IMR-90 (cell line): ENCODE measurements at regions not wholly inside any gene's neighbourhood (a gene's known extent, or its start where the extent isn't known, plus 50 kb on each side); places are given as distances from the start of the nearest gene placed in this dataset.

ENCODE experiments used
- ATAC-seq: fragments of 200-7000 bp; cut with Tn5 transposase; 2 replicates; pipeline ENCODE4 v1.9.1; 2020; ENCODE audit warnings: low read depth, mild to moderate bottlenecking, moderate library complexity
- BruUV-seq: library from RNA; stranded (reverse); fragments of 400-500 nt; replicated peaks from 2 replicates; lab custom pipeline; 2021; lab: Mats Ljungman, UMichigan
- CTCF ChIA-PET: fragments of 300-600 bp; formaldehyde crosslinking; extraction: SDS; loops from one replicate; lab custom pipeline; 2021; ENCODE audit warnings: antibody characterized with exemption; lab: Yijun Ruan, JAX
- POLR2A ChIA-PET: fragments of 300-600 bp; sonication (Branson Sonifier 250); formaldehyde crosslinking; loops from one replicate; lab custom pipeline; 2022; ENCODE audit warnings: antibody characterized with exemption; ENCODE audit not compliant: unreplicated experiment; lab: Charles Lee
- DNase-seq: peaks from one replicate; pipeline ENCODE4 v3.0.0; 2013
- H2AFZ ChIP-seq: replicated peaks from 2 replicates; pipeline ENCODE3; 2013; ENCODE audit warnings: low read length, mild to moderate bottlenecking; ENCODE audit not compliant: poor library complexity
- H2AK5ac ChIP-seq: 2 replicates; pipeline ENCODE4 v1.6.1; 2013; ENCODE audit warnings: low read depth, low read length, inconsistent platforms
- H2AK9ac ChIP-seq: replicated peaks from 2 replicates; pipeline ENCODE3; 2013; ENCODE audit warnings: mild to moderate bottlenecking, low read depth, low read length, moderate library complexity; ENCODE audit not compliant: poor library complexity
- H2BK120ac ChIP-seq: 2 replicates; pipeline ENCODE4 v1.6.1; 2013; ENCODE audit warnings: low read depth, low read length, inconsistent platforms
- H2BK15ac ChIP-seq: 3 replicates; pipeline ENCODE4 v1.6.1; 2013; ENCODE audit warnings: low read depth, low read length, inconsistent platforms
- H2BK20ac ChIP-seq: 2 replicates; pipeline ENCODE4 v1.6.1; 2013; ENCODE audit warnings: low read depth, mild to moderate bottlenecking, inconsistent platforms, low read length, moderate library complexity
- H2BK5ac ChIP-seq: 2 replicates; pipeline ENCODE4 v1.6.1; 2013; ENCODE audit warnings: mild to moderate bottlenecking, low read depth, low read length, inconsistent platforms; ENCODE audit not compliant: poor library complexity, severe bottlenecking
- H3K14ac ChIP-seq: replicated peaks from 2 replicates; pipeline ENCODE4 v1.6.1; 2013; ENCODE audit warnings: low read depth, low read length, inconsistent platforms
- H3K18ac ChIP-seq: 2 replicates; pipeline ENCODE4 v1.6.1; 2013; ENCODE audit warnings: low read depth, low read length, control low read depth
- H3K23ac ChIP-seq: 2 replicates; pipeline ENCODE4 v1.6.1; 2013; ENCODE audit warnings: low read depth, low read length, inconsistent platforms
- H3K27ac ChIP-seq: 2 replicates; pipeline ENCODE4 v1.5.1; 2013; ENCODE audit warnings: mild to moderate bottlenecking, control low read depth, low read length; ENCODE audit not compliant: insufficient read depth
- H3K27me3 ChIP-seq: 2 replicates; pipeline ENCODE4 v1.6.1; 2013; ENCODE audit warnings: low read length; ENCODE audit not compliant: control insufficient read depth, insufficient read depth
- H3K36me3 ChIP-seq: 2 replicates; pipeline ENCODE4 v1.6.1; 2013; ENCODE audit warnings: low read length, mixed read lengths; ENCODE audit not compliant: control insufficient read depth, insufficient read depth
- H3K4ac ChIP-seq: 2 replicates; pipeline ENCODE4 v1.6.1; 2013; ENCODE audit warnings: low read depth, low read length, inconsistent platforms
- H3K4me1 ChIP-seq: 2 replicates; pipeline ENCODE4 v1.6.1; 2013; ENCODE audit warnings: low read length, mixed read lengths; ENCODE audit not compliant: control insufficient read depth, insufficient read depth
- H3K4me2 ChIP-seq: 2 replicates; pipeline ENCODE4 v1.6.1; 2013; ENCODE audit warnings: low read depth, mild to moderate bottlenecking, control low read depth, low read length, moderate library complexity
- H3K4me3 ChIP-seq: 2 replicates; pipeline ENCODE4 v1.5.1; 2013; ENCODE audit warnings: low read depth, mild to moderate bottlenecking, control low read depth, low read length, moderate library complexity; ENCODE audit not compliant: insufficient read depth
- H3K56ac ChIP-seq: 2 replicates; pipeline ENCODE4 v1.6.1; 2013; ENCODE audit warnings: low read length, inconsistent platforms; ENCODE audit not compliant: insufficient read depth; ENCODE audit errors: extremely low read depth
- H3K79me1 ChIP-seq, 2 experiments: 2 replicates each; pipeline ENCODE4 v1.6.1; 2013; ENCODE audit warnings: low read length in 2 of 2, inconsistent platforms in 1 of 2, low read depth in 1 of 2
- H3K9ac ChIP-seq: 2 replicates; pipeline ENCODE4 v1.6.1; 2013; ENCODE audit warnings: low read depth, low read length, control low read depth
- H3K9me1 ChIP-seq: 2 replicates; pipeline ENCODE4 v1.6.1; 2013; ENCODE audit warnings: low read length, inconsistent platforms; ENCODE audit not compliant: insufficient read depth
- H3K9me3 ChIP-seq: 2 replicates; pipeline ENCODE4 v1.6.1; 2013; ENCODE audit warnings: low read length; ENCODE audit not compliant: control insufficient read depth, insufficient read depth
- H4K20me1 ChIP-seq: 2 replicates; pipeline ENCODE4 v1.6.1; 2013; ENCODE audit warnings: low read length, inconsistent platforms; ENCODE audit not compliant: insufficient read depth
- H4K5ac ChIP-seq: 2 replicates; pipeline ENCODE4 v1.6.1; 2013; ENCODE audit warnings: mild to moderate bottlenecking, low read depth, low read length, control low read depth
- H4K8ac ChIP-seq, 2 experiments: 2 replicates each; pipeline ENCODE4 v1.6.1; 2013; ENCODE audit warnings: low read depth in 2 of 2, low read length in 2 of 2, control low read depth in 1 of 2, inconsistent platforms in 1 of 2
- H4K91ac ChIP-seq: 2 replicates; pipeline ENCODE4 v1.6.1; 2013; ENCODE audit warnings: low read depth, low read length, inconsistent platforms; ENCODE audit not compliant: insufficient read depth
- FOS ChIP-seq: fragments of 150-350 bp; IDR thresholded peaks from 2 replicates; pipeline ENCODE4 v1.6.1; 2016; ENCODE audit warnings: low read depth, low read length
- MXI1 ChIP-seq: IDR thresholded peaks from 2 replicates; pipeline ENCODE4 v1.6.1; 2012; ENCODE audit warnings: low read depth, mild to moderate bottlenecking, low read length, moderate library complexity, borderline replicate concordance
- NFE2L2 ChIP-seq: fragments of 150-350 bp; IDR thresholded peaks from 2 replicates; pipeline ENCODE4 v1.6.1; 2016; ENCODE audit warnings: low read depth, mild to moderate bottlenecking, low read length
- POLR2A ChIP-seq: IDR thresholded peaks from 2 replicates; pipeline ENCODE4 v1.6.1; 2012; ENCODE audit warnings: mild to moderate bottlenecking, low read depth, low read length
- RAD21 ChIP-seq: IDR thresholded peaks from 2 replicates; pipeline ENCODE4 v1.6.1; 2012; ENCODE audit warnings: low read length, improper control_type of control experiment
- RCOR1 ChIP-seq: IDR thresholded peaks from 2 replicates; pipeline ENCODE4 v1.6.1; 2012; ENCODE audit warnings: mild to moderate bottlenecking, low read length, improper control_type of control experiment; ENCODE audit not compliant: insufficient replicate concordance
- SMC3 ChIP-seq: fragments of 150-350 bp; IDR thresholded peaks from 2 replicates; pipeline ENCODE4 v1.6.1; 2016; ENCODE audit warnings: low read depth, mild to moderate bottlenecking, antibody characterized with exemption, low read length, moderate library complexity
- WGBS, 2 experiments: methylation state at CpG; one replicate each; pipeline versions ENCODE4 v1.1.5 to v1.1.7; 2013; ENCODE audit warnings: missing lambda C conversion rate in 2 of 2; ENCODE audit not compliant: insufficient read length in 1 of 2; ENCODE audit errors: extremely low coverage in 2 of 2; 5-methylcytosine and 5-hydroxymethylcytosine counted together
- dilution Hi-C: fragments of 300-500 bp; cut with HindIII; formaldehyde crosslinking; loops from one replicate; pipeline ENCODE4 v1.14.3; 2018; ENCODE audit warnings: low sequenced_read_pairs; ENCODE audit not compliant: unreplicated experiment
- in situ Hi-C: fragments of 300-500 bp; cut with MboI; formaldehyde crosslinking; loops from 3 replicates; pipeline ENCODE4 v1.14.3; 2019; ENCODE audit warnings: low sequenced_read_pairs, inconsistent platforms, mixed read lengths
- intact Hi-C: fragments of 100-400 bp; cut with micrococcal nuclease; formaldehyde crosslinking; loops from 2 replicates; pipeline ENCODE4 v1.10.0; 2022

DNA sequence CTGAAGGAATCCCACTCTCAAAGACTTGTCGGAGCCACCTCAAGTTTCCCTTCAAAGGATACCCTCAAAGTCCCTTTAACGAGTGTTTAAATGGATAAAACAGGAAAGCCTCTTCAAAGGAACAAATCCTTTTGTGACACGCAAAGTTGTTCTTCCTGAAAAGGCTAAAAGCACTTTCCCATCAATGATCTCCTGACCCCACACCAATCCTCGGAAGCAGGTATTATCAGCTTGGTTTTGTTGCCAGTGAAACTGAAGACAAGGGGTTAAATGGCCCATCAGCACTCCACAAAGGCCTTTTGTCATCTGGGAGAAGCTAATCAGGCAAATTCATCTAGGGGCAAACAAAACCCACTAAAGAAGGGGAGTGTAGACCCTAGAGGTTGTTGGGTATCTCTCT lies 418.0 kb upstream of the ID2 start:
- Histone ChIP-seq H4K8ac (no peak overlapping the region), H2AK5ac (no peak overlapping the region), H3K23ac (no peak overlapping the region), H4K5ac (no peak overlapping the region), H3K14ac (no peak overlapping the region), H3K9me1 (no peaks in the 10 kb centered on the region), H3K27ac (no peak overlapping the region), H2BK120ac (no peak overlapping the region), H2AFZ (no peak overlapping the region), H3K27me3 (peaks cover 12% of the 10 kb centered on the region), H3K56ac (no peak overlapping the region), H3K4ac (no peak overlapping the region), H3K4me3 (no peak overlapping the region), H3K79me1 (no peaks in the 10 kb centered on the region), H2BK20ac (no peak overlapping the region), H4K91ac (no peak overlapping the region), H3K4me2 (no peak overlapping the region), H3K36me3 (no peaks in the 10 kb centered on the region), H4K20me1 (no peaks in the 10 kb centered on the region), H3K4me1 (no peaks in the 10 kb centered on the region), H2BK5ac (no peak overlapping the region), H2AK9ac (no peak overlapping the region), H2BK15ac (no peak overlapping the region), H3K9ac (no peak overlapping the region), H3K9me3 (no peaks in the 10 kb centered on the region), H3K18ac (no peak overlapping the region)
- TF ChIP-seq RCOR1 (no peak), RAD21 (no peak), NFE2L2 (no peak), POLR2A (no peak), SMC3 (no peak), FOS (no peak), MXI1 (no peak)
- intact Hi-C loops (no loop called here), dilution Hi-C loops (no loop called here), in situ Hi-C loops (no loop called here)
- POLR2A ChIA-PET, result no interaction called here
- no TSS peak for BruUV-seq
- no peak for ATAC-seq
- CTCF ChIA-PET, result no interaction called here
- no CpG with 5 or more reads among the region's 4 CpGs for WGBS, 2 experiments
- no peak for DNase-seq
